Psoas muscle (tissue), 7 donors: ENCODE measurements at regions not wholly inside any gene's neighbourhood (a gene's known extent, or its start where the extent isn't known, plus 50 kb on each side); places are given as distances from the start of the nearest gene placed in this dataset.
"Not testable (repeated sequence)": the region's sequence is repeated elsewhere in the genome, so short reads cannot be mapped to it uniquely, and the experiment has no call there.

Source experiments
- ATAC-seq, 4 donors: fragments of 200-7000 bp; cut with Tn5 transposase; one replicate each; pipeline ENCODE4 v1.9.1; 2020; ENCODE audit warnings: moderate library complexity in 3 of 4, mild to moderate bottlenecking in 2 of 4
- DNase-seq, 2 donors: peaks; one replicate each; pipeline ENCODE4 v3.0.0-alpha.2; 2020
- H3K27ac ChIP-seq: fragments of 200-600 bp; one replicate; pipeline ENCODE4 v1.8.0; 2022
- H3K27me3 ChIP-seq, 3 donors: fragments of 200-600 bp in 1 of 3; one replicate each; pipeline versions ENCODE4 v1.6.1 to v1.8.0; 2013 to 2022; ENCODE audit warnings: low read length in 2 of 3, mild to moderate bottlenecking in 2 of 3, moderate library complexity in 1 of 3; ENCODE audit not compliant: insufficient read depth in 3 of 3
- H3K36me3 ChIP-seq, 2 donors: fragments of 200-600 bp in 1 of 2; one replicate each; pipeline versions ENCODE4 v1.6.1 to v1.8.0; 2013 to 2022; ENCODE audit warnings: low read depth in 1 of 2, mild to moderate bottlenecking in 1 of 2, moderate library complexity in 1 of 2; ENCODE audit not compliant: insufficient read depth in 1 of 2
- H3K4me1 ChIP-seq: fragments of 200-600 bp; one replicate; pipeline ENCODE4 v1.8.0; 2022
- H3K4me3 ChIP-seq: fragments of 200-600 bp; one replicate; pipeline ENCODE4 v1.8.0; 2022; ENCODE audit warnings: mild to moderate bottlenecking
- H3K9me3 ChIP-seq: fragments of 200-600 bp; one replicate; pipeline ENCODE4 v1.8.0; 2022
- CTCF ChIP-seq: fragments of 200-600 bp; IDR thresholded peaks from one replicate; pipeline ENCODE4 v1.8.0; 2022; ENCODE audit warnings: antibody characterized with exemption
- WGBS, 3 donors: extraction: QIAGEN DNeasy Blood & Tissue Kit; methylation state at CpG; one replicate each; pipeline versions ENCODE4 v1.1.6 to v1.1.7; 2013; 5-methylcytosine and 5-hydroxymethylcytosine counted together
- intact Hi-C, 2 donors: fragments of 100-400 bp; cut with DNase I; formaldehyde crosslinking; loops; one replicate each; pipeline versions ENCODE4 v1.11.0 to v1.14.2; 2022
- donor health status: healthy with polysubstance abuse.
- donor health status: DM: no; HTN: no; CAD: no; lungs with moderate emphysema.
- donor health status: Bipolar disorder and iron deficiency.
- donor health status: healthy.
- donor health status: DM: yes; HTN: yes; CAD: no.
- donor health status: DM: no; HTN: no; CAD: no.
- donor health status: DM: yes; HTN: yes; CAD: no.

GRCh38 chr1:199913318-199913717 lies 114.2 kb upstream of the NR5A2 start:
- no peaks in the 10 kb centered on the region for H3K36me3 ChIP-seq
- no peak for TF ChIP-seq CTCF
- H3K4me3 ChIP-seq, result no peak overlapping the region
- 42 to 50% (median 43%) methylated on average over 3 of the region's 3 CpGs for WGBS, 3 donors
- no peaks in the 10 kb centered on the region for H3K4me1 ChIP-seq
- no peak overlapping the region for H3K27ac ChIP-seq
- no peak for ATAC-seq
- no peaks in the 10 kb centered on the region for H3K9me3 ChIP-seq
- H3K27me3 ChIP-seq, result no peaks in the 10 kb centered on the region
- intact Hi-C loops, result no loop called here
- no peak for DNase-seq

- Histone ChIP-seq H3K4me3 (no peak overlapping the region), H3K36me3 (no peaks in the 10 kb centered on the region), H3K27me3 (no peaks in the 10 kb centered on the region), H3K27ac (no peak overlapping the region), H3K9me3 (no peaks in the 10 kb centered on the region), H3K4me1 (no peaks in the 10 kb centered on the region)
- no peak for TF ChIP-seq CTCF
- WGBS, 3 donors, result 48 to 60% (median 48%) methylated on average over 5 of the region's 5 CpGs
- no peak for DNase-seq
- intact Hi-C loops, result no loop called here
- no peak for ATAC-seq
Observed at GRCh38 chr1:199914546-199914945, 113.0 kb upstream of the NR5A2 start.

- no peak for TF ChIP-seq CTCF
- Histone ChIP-seq H3K4me1 (no peaks in the 10 kb centered on the region), H3K27ac (no peak overlapping the region), H3K36me3 (no peaks in the 10 kb centered on the region), H3K9me3 (no peaks in the 10 kb centered on the region), H3K27me3 (no peaks in the 10 kb centered on the region), H3K4me3 (no peak overlapping the region)
- whole genome bisulfite sequencing, 3 donors, result 32 to 45% (median 34%) methylated on average over 2 of the region's 2 CpGs
- ATAC-seq (no peak), DNase-seq (no peak)
- intact Hi-C loops, result no loop called here
Observed at GRCh38 chr1:199918196-199918769, 109.2 kb upstream of the NR5A2 start.

GRCh38 chr1:199920635-199921034 lies 106.9 kb upstream of the NR5A2 start:
- Histone ChIP-seq H3K27me3 (no peaks in the 10 kb centered on the region), H3K36me3 (no peaks in the 10 kb centered on the region), H3K27ac (no peak overlapping the region), H3K4me1 (no peaks in the 10 kb centered on the region), H3K9me3 (no peaks in the 10 kb centered on the region), H3K4me3 (no peak overlapping the region)
- WGBS, 3 donors, result 82 to 83% (median 83%) methylated on average over 2 of the region's 2 CpGs
- intact Hi-C loops, result no loop called here
- DNase-seq, result no peak
- ATAC-seq, result no peak
- TF ChIP-seq CTCF, result no peak

GRCh38 chr1:199929556-199929955 lies 98.0 kb upstream of the NR5A2 start:
- TF ChIP-seq CTCF, result no peak
- Histone ChIP-seq H3K36me3 (no peaks in the 10 kb centered on the region), H3K27me3 (no peaks in the 10 kb centered on the region), H3K9me3 (no peaks in the 10 kb centered on the region), H3K4me3 (no peak overlapping the region), H3K4me1 (no peaks in the 10 kb centered on the region), H3K27ac (no peak overlapping the region)
- DNase-seq, result no peak
- ATAC-seq, result no peak
- WGBS, 3 donors, result 69 to 81% (median 80%) methylated on average over 3 of the region's 3 CpGs
- intact Hi-C loops, result no loop called here

- H3K27ac ChIP-seq, intact Hi-C loops, H3K9me3 ChIP-seq, H3K36me3 ChIP-seq, DNase-seq, ATAC-seq, H3K4me1 ChIP-seq, H3K4me3 ChIP-seq, H3K27me3 ChIP-seq: not testable (repeated sequence)
- WGBS, 3 donors, result 97 to 98% (median 98%) methylated on average over 4 to 5 of the region's 5 CpGs
Observed at GRCh38 chr1:199930067-199930466, 97.4 kb upstream of the NR5A2 start.
